NB4 (cell line): ENCODE measurements at regions not wholly inside any gene's neighbourhood (a gene's known extent, or its start where the extent isn't known, plus 50 kb on each side); places are given as distances from the start of the nearest gene placed in this dataset.
"Not testable (repeated sequence)": the region's sequence is repeated elsewhere in the genome, so short reads cannot be mapped to it uniquely, and the experiment has no call there.

Experiments
- DNase-seq: peaks from one replicate; pipeline ENCODE4 v3.0.0; 2010; ENCODE audit warnings: low read depth
- H3K4me3 ChIP-seq: one replicate; pipeline ENCODE4 v1.5.1; 2011; ENCODE audit warnings: mild to moderate bottlenecking, low read depth, low read length, moderate library complexity
- CTCF ChIP-seq: IDR thresholded peaks from one replicate; pipeline ENCODE4 v1.5.1; 2012; ENCODE audit warnings: low read depth, low read length
- MAX ChIP-seq: IDR thresholded peaks from 2 replicates; pipeline ENCODE4 v1.6.1; 2011; ENCODE audit warnings: low read depth, low read length
- MYC ChIP-seq: IDR thresholded peaks from 2 replicates; pipeline ENCODE4 v1.6.1; 2011; ENCODE audit warnings: low read depth, low read length
- POLR2A ChIP-seq: IDR thresholded peaks from 2 replicates; pipeline ENCODE4 v1.6.1; 2011; ENCODE audit warnings: mild to moderate bottlenecking; ENCODE audit not compliant: insufficient read length; ENCODE audit errors: extremely low read depth

GRCh38 chr6:82551831-82552230, 188.2 kb downstream of the TPBG start:
- no peak overlapping the region for H3K4me3 ChIP-seq
- DNase-seq = no peak
- TF ChIP-seq POLR2A (no peak), CTCF (no peak), MAX (no peak), MYC (no peak)

GRCh38 chr6:82553863-82554531, 190.4 kb downstream of the TPBG start:
- DNase-seq = no peak
- TF ChIP-seq MAX (no peak), POLR2A (no peak), CTCF (no peak), MYC (no peak)
- H3K4me3 ChIP-seq = no peak overlapping the region

- no peak overlapping the region for H3K4me3 ChIP-seq
- no peak for DNase-seq
- no peak for TF ChIP-seq MYC
- no peak for TF ChIP-seq CTCF
- no peak for TF ChIP-seq MAX
- no peak for TF ChIP-seq POLR2A
Observed at GRCh38 chr6:82554666-82555065, 191.0 kb downstream of the TPBG start.

GRCh38 chr6:82555801-82556200, 192.2 kb downstream of the TPBG start:
- H3K4me3 ChIP-seq = no peak overlapping the region
- TF ChIP-seq CTCF = no peak
- no peak for TF ChIP-seq MYC
- no peak for TF ChIP-seq POLR2A
- TF ChIP-seq MAX = no peak
- no peak for DNase-seq

- H3K4me3 ChIP-seq, DNase-seq: not testable (repeated sequence)
Observed at GRCh38 chr6:82558531-82558930, 194.9 kb downstream of the TPBG start.

GRCh38 chr6:82567621-82568020, 204.0 kb downstream of the TPBG start:
- DNase-seq = no peak
- TF ChIP-seq POLR2A = no peak
- no peak overlapping the region for H3K4me3 ChIP-seq

GRCh38 chr6:82568290-82568993, 204.8 kb downstream of the TPBG start:
- no peak for DNase-seq
- TF ChIP-seq MYC (no peak), CTCF (no peak), POLR2A (no peak), MAX (no peak)
- H3K4me3 ChIP-seq = no peak overlapping the region
